Neural cell (in vitro differentiated cells): ENCODE measurements at regions not wholly inside any gene's neighbourhood (a gene's known extent, or its start where the extent isn't known, plus 50 kb on each side); places are given as distances from the start of the nearest gene placed in this dataset.

Experiments used
- EZH2 ChIP-seq: fragments of 200-600, 300-800 bp; shearing (Covaris generic), sonication (generic); IDR thresholded peaks from 2 replicates; pipeline ENCODE4 v1.6.1; 2014; ENCODE audit warnings: antibody characterized with exemption, low read length, borderline replicate concordance, mild to moderate bottlenecking; ENCODE audit not compliant: insufficient read depth, poor library complexity, severe bottlenecking
- POLR2AphosphoS5 ChIP-seq: IDR thresholded peaks from 2 replicates; pipeline ENCODE4 v1.6.1; 2012
- TF ChIP-seq, protein P1 (sequence below): fragments of 450-650 bp; IDR thresholded peaks from 2 replicates; pipeline ENCODE4 v1.5.1; 2014; ENCODE audit warnings: antibody characterized with exemption, mild to moderate bottlenecking, moderate library complexity; ENCODE audit not compliant: poor library complexity, severe bottlenecking
- TF ChIP-seq, protein P2 (sequence below): IDR thresholded peaks from 2 replicates; pipeline ENCODE4 v1.6.1; 2012; ENCODE audit warnings: borderline replicate concordance

DNA sequence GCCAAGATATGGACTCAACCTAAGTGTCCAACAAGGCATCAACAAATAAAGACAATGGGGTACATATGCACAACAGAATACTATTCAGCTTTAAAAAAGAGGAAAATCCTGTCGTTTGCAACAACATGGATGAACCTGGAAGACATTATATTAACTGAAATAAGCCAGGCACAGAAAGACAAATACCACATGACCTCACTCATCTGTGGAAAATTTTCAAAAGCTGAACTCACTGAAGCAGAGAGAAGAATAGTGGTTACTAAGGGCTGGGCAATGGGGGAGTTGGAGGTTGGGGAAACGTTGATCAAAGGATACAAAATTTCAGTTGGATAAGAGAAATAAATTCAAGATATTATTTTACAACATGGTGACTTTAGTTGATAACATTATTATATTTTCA, 221.4 kb upstream of the PITRM1 start:
- TF ChIP-seq EZH2 (no peak), POLR2AphosphoS5 (no peak)
- TF ChIP-seq, protein P1, sequence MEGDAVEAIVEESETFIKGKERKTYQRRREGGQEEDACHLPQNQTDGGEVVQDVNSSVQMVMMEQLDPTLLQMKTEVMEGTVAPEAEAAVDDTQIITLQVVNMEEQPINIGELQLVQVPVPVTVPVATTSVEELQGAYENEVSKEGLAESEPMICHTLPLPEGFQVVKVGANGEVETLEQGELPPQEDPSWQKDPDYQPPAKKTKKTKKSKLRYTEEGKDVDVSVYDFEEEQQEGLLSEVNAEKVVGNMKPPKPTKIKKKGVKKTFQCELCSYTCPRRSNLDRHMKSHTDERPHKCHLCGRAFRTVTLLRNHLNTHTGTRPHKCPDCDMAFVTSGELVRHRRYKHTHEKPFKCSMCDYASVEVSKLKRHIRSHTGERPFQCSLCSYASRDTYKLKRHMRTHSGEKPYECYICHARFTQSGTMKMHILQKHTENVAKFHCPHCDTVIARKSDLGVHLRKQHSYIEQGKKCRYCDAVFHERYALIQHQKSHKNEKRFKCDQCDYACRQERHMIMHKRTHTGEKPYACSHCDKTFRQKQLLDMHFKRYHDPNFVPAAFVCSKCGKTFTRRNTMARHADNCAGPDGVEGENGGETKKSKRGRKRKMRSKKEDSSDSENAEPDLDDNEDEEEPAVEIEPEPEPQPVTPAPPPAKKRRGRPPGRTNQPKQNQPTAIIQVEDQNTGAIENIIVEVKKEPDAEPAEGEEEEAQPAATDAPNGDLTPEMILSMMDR, result no peak
- TF ChIP-seq, protein P2, sequence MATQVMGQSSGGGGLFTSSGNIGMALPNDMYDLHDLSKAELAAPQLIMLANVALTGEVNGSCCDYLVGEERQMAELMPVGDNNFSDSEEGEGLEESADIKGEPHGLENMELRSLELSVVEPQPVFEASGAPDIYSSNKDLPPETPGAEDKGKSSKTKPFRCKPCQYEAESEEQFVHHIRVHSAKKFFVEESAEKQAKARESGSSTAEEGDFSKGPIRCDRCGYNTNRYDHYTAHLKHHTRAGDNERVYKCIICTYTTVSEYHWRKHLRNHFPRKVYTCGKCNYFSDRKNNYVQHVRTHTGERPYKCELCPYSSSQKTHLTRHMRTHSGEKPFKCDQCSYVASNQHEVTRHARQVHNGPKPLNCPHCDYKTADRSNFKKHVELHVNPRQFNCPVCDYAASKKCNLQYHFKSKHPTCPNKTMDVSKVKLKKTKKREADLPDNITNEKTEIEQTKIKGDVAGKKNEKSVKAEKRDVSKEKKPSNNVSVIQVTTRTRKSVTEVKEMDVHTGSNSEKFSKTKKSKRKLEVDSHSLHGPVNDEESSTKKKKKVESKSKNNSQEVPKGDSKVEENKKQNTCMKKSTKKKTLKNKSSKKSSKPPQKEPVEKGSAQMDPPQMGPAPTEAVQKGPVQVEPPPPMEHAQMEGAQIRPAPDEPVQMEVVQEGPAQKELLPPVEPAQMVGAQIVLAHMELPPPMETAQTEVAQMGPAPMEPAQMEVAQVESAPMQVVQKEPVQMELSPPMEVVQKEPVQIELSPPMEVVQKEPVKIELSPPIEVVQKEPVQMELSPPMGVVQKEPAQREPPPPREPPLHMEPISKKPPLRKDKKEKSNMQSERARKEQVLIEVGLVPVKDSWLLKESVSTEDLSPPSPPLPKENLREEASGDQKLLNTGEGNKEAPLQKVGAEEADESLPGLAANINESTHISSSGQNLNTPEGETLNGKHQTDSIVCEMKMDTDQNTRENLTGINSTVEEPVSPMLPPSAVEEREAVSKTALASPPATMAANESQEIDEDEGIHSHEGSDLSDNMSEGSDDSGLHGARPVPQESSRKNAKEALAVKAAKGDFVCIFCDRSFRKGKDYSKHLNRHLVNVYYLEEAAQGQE, result no peak
